ENCODE measurements at regions not wholly inside any gene's neighbourhood (a gene's known extent, or its start where the extent isn't known, plus 50 kb on each side); places are given as distances from the start of the nearest gene placed in this dataset.

GRCh38 chr12:118749646-118750045 is 231.7 kb upstream of the SRRM4 start:
- Histone ChIP-seq H4K20me1 (ENCODE audit: control insufficient read depth, extremely low read depth, insufficient read depth, low read length) (no peaks in the 10 kb centered on the region), H3K79me2 (ENCODE audit: control insufficient read depth, insufficient read depth, low read length) (no peaks in the 10 kb centered on the region), H3K9ac (ENCODE audit: insufficient read depth, low read length) (no peak overlapping the region), H3K4me2 (ENCODE audit: extremely low read depth, insufficient read depth, low read length) (no peak overlapping the region), H3K27me3 (ENCODE audit: control insufficient read depth, insufficient read depth, low read length) (no peaks in the 10 kb centered on the region), H3K36me3 (ENCODE audit: control insufficient read depth, insufficient read depth, low read length) (no peaks in the 10 kb centered on the region), H3K27ac (ENCODE audit: insufficient read depth, low read length) (no peak overlapping the region), H3K4me1 (ENCODE audit: control insufficient read depth, extremely low read depth, insufficient read depth, low read length) (no peaks in the 10 kb centered on the region), H2AFZ (ENCODE audit: low read length) (no peak overlapping the region), H3K4me3 (replicated peaks in 1 of 4; ENCODE audit: control extremely low read depth in 1 of 4, insufficient read depth in 1 of 4, low read depth in 3 of 4, low read length in 4 of 4) (no peak overlapping the region), H3K9me3 (ENCODE audit: control insufficient read depth, insufficient read depth, low read depth, low read length) (no peaks in the 10 kb centered on the region)
- TF ChIP-seq CTCF (conservative IDR thresholded peaks at IDR 0.05 in 1 of 2, IDR thresholded peaks at IDR 0.05 in 1 of 2; ENCODE audit: low read depth in 1 of 2, low read length in 2 of 2) (no peak), EZH2 (IDR thresholded peaks at IDR 0.05; ENCODE audit: low read length, missing control alignments) (no peak)
- DNase-seq (ENCODE audit: low read depth in 2 of 2): no peak

GRCh38 chr12:118750666-118751065 is 230.7 kb upstream of the SRRM4 start:
- no peak for DNase-seq (ENCODE audit: low read depth in 2 of 2)
- TF ChIP-seq CTCF (conservative IDR thresholded peaks at IDR 0.05 in 1 of 2, IDR thresholded peaks at IDR 0.05 in 1 of 2; ENCODE audit: low read depth in 1 of 2, low read length in 2 of 2) (no peak), EZH2 (IDR thresholded peaks at IDR 0.05; ENCODE audit: low read length, missing control alignments) (no peak)
- no peak overlapping the region for H3K27ac ChIP-seq (ENCODE audit: insufficient read depth, low read length)
- H4K20me1 ChIP-seq (ENCODE audit: control insufficient read depth, extremely low read depth, insufficient read depth, low read length): no peaks in the 10 kb centered on the region
- H3K4me2 ChIP-seq (ENCODE audit: extremely low read depth, insufficient read depth, low read length): no peak overlapping the region
- no peak overlapping the region for H3K9ac ChIP-seq (ENCODE audit: insufficient read depth, low read length)
- no peaks in the 10 kb centered on the region for H3K36me3 ChIP-seq (ENCODE audit: control insufficient read depth, insufficient read depth, low read length)
- H3K9me3 ChIP-seq (ENCODE audit: control insufficient read depth, insufficient read depth, low read depth, low read length): no peaks in the 10 kb centered on the region
- H3K4me1 ChIP-seq (ENCODE audit: control insufficient read depth, extremely low read depth, insufficient read depth, low read length): no peaks in the 10 kb centered on the region
- H3K79me2 ChIP-seq (ENCODE audit: control insufficient read depth, insufficient read depth, low read length): no peaks in the 10 kb centered on the region
- H2AFZ ChIP-seq (ENCODE audit: low read length): no peak overlapping the region
- no peak overlapping the region for H3K4me3 ChIP-seq (replicated peaks in 1 of 4; ENCODE audit: control extremely low read depth in 1 of 4, insufficient read depth in 1 of 4, low read depth in 3 of 4, low read length in 4 of 4)
- no peaks in the 10 kb centered on the region for H3K27me3 ChIP-seq (ENCODE audit: control insufficient read depth, insufficient read depth, low read length)

DNA sequence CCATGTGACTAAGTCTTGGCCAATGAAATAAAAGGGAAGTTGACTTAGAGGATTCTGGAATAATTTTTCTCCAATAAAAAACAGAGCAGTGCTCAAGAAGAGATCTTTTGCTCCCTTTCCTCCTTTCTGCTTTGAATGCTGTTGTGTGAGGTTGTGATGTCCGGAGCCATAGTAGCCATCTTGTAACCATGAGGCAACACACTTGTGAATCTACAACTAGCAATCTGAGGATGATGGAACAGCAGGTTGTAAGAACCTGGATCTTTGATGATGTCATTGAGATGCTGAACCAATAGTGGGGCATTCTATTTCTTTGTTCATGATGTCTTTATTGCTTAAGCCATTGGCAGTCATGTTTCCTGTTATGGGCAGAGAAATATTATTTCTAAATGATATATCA is 230.0 kb upstream of the SRRM4 start:
- no peak overlapping the region for H3K9ac ChIP-seq (ENCODE audit: insufficient read depth, low read length)
- no peaks in the 10 kb centered on the region for H4K20me1 ChIP-seq (ENCODE audit: control insufficient read depth, extremely low read depth, insufficient read depth, low read length)
- TF ChIP-seq CTCF (conservative IDR thresholded peaks at IDR 0.05 in 1 of 2, IDR thresholded peaks at IDR 0.05 in 1 of 2; ENCODE audit: low read depth in 1 of 2, low read length in 2 of 2): no peak
- no peak for TF ChIP-seq EZH2 (IDR thresholded peaks at IDR 0.05; ENCODE audit: low read length, missing control alignments)
- H3K27me3 ChIP-seq (ENCODE audit: control insufficient read depth, insufficient read depth, low read length): no peaks in the 10 kb centered on the region
- no peaks in the 10 kb centered on the region for H3K79me2 ChIP-seq (ENCODE audit: control insufficient read depth, insufficient read depth, low read length)
- no peaks in the 10 kb centered on the region for H3K4me1 ChIP-seq (ENCODE audit: control insufficient read depth, extremely low read depth, insufficient read depth, low read length)
- no peak overlapping the region for H3K4me2 ChIP-seq (ENCODE audit: extremely low read depth, insufficient read depth, low read length)
- no peaks in the 10 kb centered on the region for H3K9me3 ChIP-seq (ENCODE audit: control insufficient read depth, insufficient read depth, low read depth, low read length)
- DNase-seq (ENCODE audit: low read depth in 2 of 2): no peak
- H2AFZ ChIP-seq (ENCODE audit: low read length): no peak overlapping the region
- no peak overlapping the region for H3K27ac ChIP-seq (ENCODE audit: insufficient read depth, low read length)
- H3K4me3 ChIP-seq (replicated peaks in 1 of 4; ENCODE audit: control extremely low read depth in 1 of 4, insufficient read depth in 1 of 4, low read depth in 3 of 4, low read length in 4 of 4): no peak overlapping the region
- H3K36me3 ChIP-seq (ENCODE audit: control insufficient read depth, insufficient read depth, low read length): no peaks in the 10 kb centered on the region
